HepG2 (cell line): ENCODE measurements at regions not wholly inside any gene's neighbourhood (a gene's known extent, or its start where the extent isn't known, plus 50 kb on each side); places are given as distances from the start of the nearest gene placed in this dataset.

ENCODE experiments used
- CTCF ChIP-seq: sonication (generic); formaldehyde crosslinking; IDR thresholded peaks from 2 replicates; pipeline ENCODE4 v1.5.0; 2020; ENCODE audit warnings: mild to moderate bottlenecking, missing genetic modification reagents, moderate library complexity
- DBP ChIP-seq: sonication (generic); formaldehyde crosslinking; IDR thresholded peaks from 2 replicates; pipeline ENCODE4 v1.4.0; 2020; ENCODE audit warnings: missing genetic modification reagents; ENCODE audit errors: not compliant biosample characterization
- EZH2 ChIP-seq: conservative IDR thresholded peaks from 2 replicates; pipeline ENCODE4 v1.6.1; 2012; ENCODE audit warnings: mild to moderate bottlenecking, low read depth, low read length, moderate library complexity
- MYC ChIP-seq: sonication (generic); formaldehyde crosslinking; IDR thresholded peaks from 2 replicates; pipeline ENCODE4 v1.9.0; 2021; ENCODE audit warnings: missing genetic modification reagents, borderline replicate concordance
- POLR2A ChIP-seq, 2 experiments: IDR thresholded peaks; 2 replicates each; pipeline ENCODE4 v1.6.1; 2011; ENCODE audit warnings: low read depth in 2 of 2, low read length in 2 of 2, mild to moderate bottlenecking in 1 of 2, moderate library complexity in 1 of 2; ENCODE audit not compliant: insufficient read depth in 1 of 2
- TOE1 ChIP-seq: sonication (generic); formaldehyde crosslinking; IDR thresholded peaks from 2 replicates; pipeline ENCODE4 v1.4.0; 2020; ENCODE audit warnings: mild to moderate bottlenecking, missing genetic modification reagents
- TF ChIP-seq, protein P1 (sequence below): sonication (generic); formaldehyde crosslinking; IDR thresholded peaks from 2 replicates; pipeline ENCODE4 v1.5.0; 2020; ENCODE audit warnings: missing genetic modification reagents
- TF ChIP-seq, protein P2 (sequence below): sonication (generic); formaldehyde crosslinking; IDR thresholded peaks from 2 replicates; pipeline ENCODE4 v1.8.1; 2023; ENCODE audit warnings: missing genetic modification reagents, inconsistent platforms, borderline replicate concordance
- TF ChIP-seq, protein P3 (sequence below): sonication (generic); formaldehyde crosslinking; IDR thresholded peaks from 2 replicates; pipeline ENCODE4 v1.4.0; 2020; ENCODE audit warnings: missing genetic modification reagents

DNA sequence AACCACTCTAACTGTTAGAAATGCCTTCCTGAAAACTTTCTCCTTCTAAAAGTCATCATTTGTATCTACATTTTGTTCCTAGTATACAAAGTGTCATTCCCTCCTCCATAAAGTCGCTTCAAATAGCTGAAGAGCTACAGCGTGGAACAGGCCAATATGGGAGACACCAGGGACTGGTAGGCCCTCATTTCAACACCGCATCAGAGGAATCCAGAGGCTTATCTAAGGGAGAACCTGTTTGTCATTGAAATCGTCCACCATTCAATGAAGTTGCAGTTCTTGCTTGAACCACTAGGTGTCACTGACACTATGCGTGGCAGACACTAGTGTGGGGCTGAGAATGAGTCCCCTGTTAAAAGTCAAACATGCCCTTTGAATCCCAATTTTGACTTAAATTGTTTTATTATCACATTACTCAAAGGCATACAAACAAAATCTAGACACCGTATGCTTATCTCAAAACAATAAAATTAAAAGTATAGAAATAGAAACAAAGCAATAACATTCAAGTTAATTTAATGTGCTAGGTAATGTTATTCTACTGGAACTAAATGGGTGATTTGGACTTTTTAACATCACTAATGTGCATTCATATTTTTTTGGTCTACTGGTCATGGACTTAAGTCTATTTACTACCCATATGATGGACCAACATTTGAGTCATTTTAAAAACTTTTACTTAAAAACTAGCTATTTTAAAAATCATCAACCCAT, 182.3 kb downstream of the FCRL5 start:
- TF ChIP-seq, protein P1, sequence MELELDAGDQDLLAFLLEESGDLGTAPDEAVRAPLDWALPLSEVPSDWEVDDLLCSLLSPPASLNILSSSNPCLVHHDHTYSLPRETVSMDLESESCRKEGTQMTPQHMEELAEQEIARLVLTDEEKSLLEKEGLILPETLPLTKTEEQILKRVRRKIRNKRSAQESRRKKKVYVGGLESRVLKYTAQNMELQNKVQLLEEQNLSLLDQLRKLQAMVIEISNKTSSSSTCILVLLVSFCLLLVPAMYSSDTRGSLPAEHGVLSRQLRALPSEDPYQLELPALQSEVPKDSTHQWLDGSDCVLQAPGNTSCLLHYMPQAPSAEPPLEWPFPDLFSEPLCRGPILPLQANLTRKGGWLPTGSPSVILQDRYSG (CRISPR knock-in tag): no peak
- TF ChIP-seq, protein P2, sequence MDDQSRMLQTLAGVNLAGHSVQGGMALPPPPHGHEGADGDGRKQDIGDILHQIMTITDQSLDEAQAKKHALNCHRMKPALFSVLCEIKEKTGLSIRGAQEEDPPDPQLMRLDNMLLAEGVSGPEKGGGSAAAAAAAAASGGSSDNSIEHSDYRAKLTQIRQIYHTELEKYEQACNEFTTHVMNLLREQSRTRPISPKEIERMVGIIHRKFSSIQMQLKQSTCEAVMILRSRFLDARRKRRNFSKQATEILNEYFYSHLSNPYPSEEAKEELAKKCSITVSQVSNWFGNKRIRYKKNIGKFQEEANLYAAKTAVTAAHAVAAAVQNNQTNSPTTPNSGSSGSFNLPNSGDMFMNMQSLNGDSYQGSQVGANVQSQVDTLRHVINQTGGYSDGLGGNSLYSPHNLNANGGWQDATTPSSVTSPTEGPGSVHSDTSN (CRISPR knock-in tag): no peak
- no peak for TF ChIP-seq DBP (CRISPR knock-in tag)
- TF ChIP-seq CTCF (CRISPR knock-in tag): peak; percentile 82
- no peak for TF ChIP-seq TOE1 (CRISPR knock-in tag)
- TF ChIP-seq, protein P3, sequence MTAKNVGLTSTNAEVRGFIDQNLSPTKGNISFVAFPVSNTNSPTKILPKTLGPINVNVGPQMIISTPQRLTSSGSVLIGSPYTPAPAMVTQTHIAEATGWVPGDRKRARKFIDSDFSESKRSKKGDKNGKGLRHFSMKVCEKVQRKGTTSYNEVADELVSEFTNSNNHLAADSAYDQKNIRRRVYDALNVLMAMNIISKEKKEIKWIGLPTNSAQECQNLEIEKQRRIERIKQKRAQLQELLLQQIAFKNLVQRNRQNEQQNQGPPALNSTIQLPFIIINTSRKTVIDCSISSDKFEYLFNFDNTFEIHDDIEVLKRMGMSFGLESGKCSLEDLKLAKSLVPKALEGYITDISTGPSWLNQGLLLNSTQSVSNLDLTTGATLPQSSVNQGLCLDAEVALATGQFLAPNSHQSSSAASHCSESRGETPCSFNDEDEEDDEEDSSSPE (CRISPR knock-in tag): no peak
- TF ChIP-seq EZH2: no peak
- TF ChIP-seq POLR2A (IDR thresholded peaks at IDR 0.05; ENCODE audit: insufficient read depth in 1 of 2, low read depth in 2 of 2, low read length in 2 of 2): no peak
- TF ChIP-seq MYC (CRISPR knock-in tag): no peak
